Hematopoietic multipotent progenitor cell treated with erythropoietin and hydrocortisone succinate and interleukin-3 and kit ligand, for 4 days (in vitro differentiated cells): ENCODE measurements at regions not wholly inside any gene's neighbourhood (a gene's known extent, or its start where the extent isn't known, plus 50 kb on each side); places are given as distances from the start of the nearest gene placed in this dataset.
A peak's percentile ranks its signal among the peaks of the same experiment; 100 is the strongest.
"Not testable (repeated sequence)": the region's sequence is repeated elsewhere in the genome, so short reads cannot be mapped to it uniquely, and the experiment has no call there.

ENCODE experiments used
- DNase-seq: peaks from one replicate; pipeline ENCODE4 v3.0.0-alpha.2; 2015

GRCh38 chr3:99586701-99587100 is 51.7 kb upstream of the COL8A1 start:
- no peak for DNase-seq

- DNase-seq = no peak
Measured at GRCh38 chr3:99579965-99580364, 58.4 kb upstream of the COL8A1 start.

DNA sequence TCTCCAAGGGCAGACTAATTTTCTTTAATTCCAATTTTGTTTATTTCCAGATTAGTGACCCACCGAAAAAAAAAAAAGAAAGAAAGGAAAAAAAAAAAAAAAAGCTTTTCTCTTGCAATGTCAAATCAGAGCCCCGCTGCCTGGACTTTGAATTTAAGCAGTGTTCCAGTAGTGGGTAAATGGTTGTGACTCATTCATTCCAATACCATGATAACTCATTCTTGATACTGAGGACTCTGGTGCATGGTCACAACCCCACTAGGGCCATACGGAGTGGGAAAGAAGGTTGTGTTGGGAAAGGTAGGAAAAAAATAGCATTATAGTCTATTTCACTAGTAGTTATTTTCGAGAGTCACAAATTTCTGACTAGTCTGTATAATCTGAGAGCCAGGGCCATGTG is 59.1 kb upstream of the COL8A1 start:
- DNase-seq = no peak

GRCh38 chr3:99578339-99578970 is 59.9 kb upstream of the COL8A1 start:
- no peak for DNase-seq

GRCh38 chr3:99576904-99577559 is 61.4 kb upstream of the COL8A1 start:
- no peak for DNase-seq

GRCh38 chr3:99575683-99576082 is 62.7 kb upstream of the COL8A1 start:
- no peak for DNase-seq

- peak; percentile 7 for DNase-seq
Measured at GRCh38 chr3:99570061-99570460, 68.3 kb upstream of the COL8A1 start.

DNA sequence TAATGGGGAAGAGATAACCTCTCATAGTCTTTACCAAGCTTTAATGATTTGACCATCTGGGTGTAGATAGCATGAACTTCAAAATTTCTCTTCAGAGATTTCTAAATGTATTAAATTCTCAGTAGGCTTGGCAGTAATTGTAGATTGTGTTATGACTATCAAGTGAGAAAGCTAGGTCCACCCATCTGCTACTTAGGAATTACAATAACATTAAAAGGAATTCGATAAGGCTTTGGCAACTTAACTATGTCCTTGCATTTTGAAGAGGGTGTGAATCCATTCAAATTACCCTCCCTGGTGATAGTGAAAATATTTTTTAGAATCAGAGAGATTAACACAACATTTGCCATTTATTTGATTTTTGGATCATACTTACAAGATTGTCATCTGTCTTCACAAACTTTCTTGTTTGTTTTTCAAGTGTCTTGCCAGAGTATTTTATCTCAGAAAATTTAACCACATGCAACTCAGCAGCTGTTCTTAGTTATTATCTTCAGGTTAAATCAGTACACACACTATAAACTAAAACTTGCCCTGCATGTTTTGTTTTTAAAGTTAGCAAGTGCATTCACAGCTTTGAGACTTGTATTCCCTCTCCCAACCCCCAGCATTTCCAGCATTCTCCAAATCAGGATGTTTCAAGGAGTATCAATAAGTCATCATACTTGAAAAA is 69.6 kb upstream of the COL8A1 start:
- DNase-seq = no peak

- no peak for DNase-seq
Measured at GRCh38 chr3:99565331-99565730, 73.1 kb upstream of the COL8A1 start.

DNA sequence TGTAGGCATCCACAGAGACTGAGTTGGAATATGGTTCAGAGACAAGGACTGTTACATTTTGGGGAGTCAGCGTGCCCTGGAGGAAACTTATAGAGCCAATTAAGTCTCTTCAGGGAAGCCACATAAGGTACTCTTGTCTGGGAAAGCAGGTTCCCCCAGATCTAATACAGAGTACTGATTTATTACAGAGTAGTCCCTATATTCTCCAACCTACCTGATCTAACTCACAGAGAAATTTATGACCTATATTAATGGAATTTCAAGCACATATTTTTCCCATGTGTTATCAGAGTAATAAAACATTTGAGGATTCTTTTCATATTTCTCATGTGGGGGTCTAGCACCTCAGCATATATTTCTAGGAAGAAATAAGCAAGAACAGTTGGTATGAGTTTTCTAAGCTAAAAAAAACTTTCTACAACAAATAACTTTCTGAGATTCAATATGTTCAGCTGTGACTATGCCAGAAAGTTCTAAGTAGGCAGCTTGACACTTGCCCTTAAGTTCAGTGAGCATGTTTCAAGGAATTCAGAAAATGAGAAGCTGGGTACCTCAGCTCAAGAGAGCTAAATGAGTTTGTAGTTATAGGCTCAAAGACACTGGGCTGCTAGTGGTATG is 75.3 kb upstream of the COL8A1 start:
- no peak for DNase-seq

DNA sequence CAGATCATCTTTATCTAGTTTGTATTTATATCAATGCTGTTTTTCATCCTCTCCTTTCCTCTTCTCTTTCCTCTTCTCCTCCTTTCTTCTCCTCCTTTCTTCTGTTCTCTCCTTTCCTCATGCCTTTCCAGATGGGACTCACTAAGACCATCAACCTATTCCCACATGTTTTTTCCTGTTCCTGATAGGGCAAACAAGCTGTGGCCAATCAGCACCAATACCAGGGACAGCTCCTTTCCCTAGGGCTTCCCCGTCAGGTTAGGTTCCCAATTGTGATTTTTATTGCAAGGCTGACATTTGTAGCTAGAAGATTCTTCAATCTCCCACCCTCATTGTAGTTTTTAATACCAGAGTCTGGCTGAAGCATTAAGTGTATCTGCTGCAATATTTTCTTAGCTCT is 76.3 kb upstream of the COL8A1 start:
- no peak for DNase-seq

DNA sequence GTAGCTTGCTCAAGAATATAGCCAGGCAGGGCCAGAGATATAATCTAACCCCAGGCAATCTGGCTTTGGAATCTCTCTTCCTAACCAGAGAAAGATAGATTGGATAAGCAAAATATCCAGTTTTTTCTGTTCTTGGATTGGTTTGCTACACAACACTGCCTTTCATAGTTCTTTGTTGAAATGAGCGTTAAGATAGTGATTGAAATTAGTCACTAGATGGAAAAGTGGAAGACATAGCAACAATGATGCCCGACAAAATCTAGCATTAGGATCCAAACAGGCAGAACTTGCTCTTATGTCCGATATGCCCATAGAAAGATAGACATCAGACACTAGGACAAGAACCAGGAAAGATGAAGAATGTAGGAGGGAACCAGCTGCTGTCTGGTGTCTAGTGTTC is 77.3 kb upstream of the COL8A1 start:
- no peak for DNase-seq

- no peak for DNase-seq
Measured at GRCh38 chr3:99559196-99559595, 79.2 kb upstream of the COL8A1 start.

DNA sequence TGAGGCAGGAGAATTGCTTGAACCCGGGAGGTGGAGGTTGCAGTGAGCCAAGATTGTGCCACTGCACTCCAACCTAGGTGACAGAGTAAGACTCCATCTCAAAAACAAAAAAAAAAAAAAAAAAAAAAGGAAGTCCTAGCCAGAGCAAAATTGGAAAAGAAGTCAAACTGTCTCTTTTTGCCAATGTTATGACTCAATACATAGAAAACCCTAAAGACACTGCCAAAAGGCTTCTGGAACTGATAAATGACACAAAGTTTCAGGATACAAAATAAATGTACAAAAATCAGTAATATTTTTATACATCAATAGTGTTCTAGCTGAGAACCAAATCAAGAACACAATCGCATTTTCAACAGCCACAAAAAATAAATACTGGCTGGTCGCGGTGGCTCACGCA is 82.5 kb upstream of the COL8A1 start:
- not testable (repeated sequence) for DNase-seq

- no peak for DNase-seq
Measured at GRCh38 chr3:99551520-99551919, 86.9 kb upstream of the COL8A1 start.

DNA sequence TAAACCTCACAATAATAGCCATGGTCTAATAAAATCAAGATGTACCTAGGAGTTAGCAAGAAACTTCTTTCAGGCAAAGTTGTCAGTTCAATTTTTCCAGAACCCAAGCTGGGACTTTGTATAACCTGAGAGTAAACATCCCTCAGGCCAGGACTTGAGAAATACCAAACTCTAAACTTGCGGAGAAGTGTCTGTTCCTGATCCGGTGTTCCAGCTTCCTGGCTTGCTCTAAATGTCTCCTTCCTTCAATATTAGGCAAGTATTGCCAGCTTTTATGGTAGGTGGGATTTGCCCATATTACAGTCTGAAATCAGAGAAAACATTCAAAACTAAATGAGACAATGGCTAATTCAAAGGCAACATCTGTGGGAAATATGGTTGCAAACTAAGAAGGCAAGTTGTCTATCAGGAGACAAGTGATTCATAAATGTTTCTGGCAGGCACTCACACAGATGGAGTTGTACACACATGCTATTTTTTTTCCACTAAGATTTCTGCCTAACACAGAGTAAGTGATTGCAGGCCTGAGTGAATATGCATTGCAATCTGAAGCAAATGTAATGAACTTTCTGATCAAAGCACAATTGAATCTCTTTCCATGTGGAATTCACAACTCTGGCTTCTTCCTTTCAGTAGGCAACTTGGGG is 88.3 kb upstream of the COL8A1 start:
- no peak for DNase-seq

DNA sequence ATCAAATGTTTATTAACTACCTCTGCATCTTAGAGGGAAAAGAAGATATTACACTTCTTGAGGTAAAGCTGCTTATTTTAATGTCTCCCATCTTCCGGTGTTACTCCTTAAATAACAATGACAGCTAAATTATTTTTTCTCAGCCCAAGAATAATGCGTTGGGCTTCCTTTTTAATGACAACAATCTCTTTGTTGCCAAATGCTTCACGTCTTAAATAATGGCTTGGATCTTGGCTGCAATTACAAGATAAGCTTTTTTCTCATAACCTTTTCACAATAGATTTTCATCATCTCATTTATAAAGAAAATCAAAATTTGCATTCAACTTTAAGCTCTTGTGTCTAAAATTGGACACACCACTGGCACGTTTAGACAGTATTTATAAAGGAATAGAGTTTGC is 89.2 kb upstream of the COL8A1 start:
- no peak for DNase-seq

DNA sequence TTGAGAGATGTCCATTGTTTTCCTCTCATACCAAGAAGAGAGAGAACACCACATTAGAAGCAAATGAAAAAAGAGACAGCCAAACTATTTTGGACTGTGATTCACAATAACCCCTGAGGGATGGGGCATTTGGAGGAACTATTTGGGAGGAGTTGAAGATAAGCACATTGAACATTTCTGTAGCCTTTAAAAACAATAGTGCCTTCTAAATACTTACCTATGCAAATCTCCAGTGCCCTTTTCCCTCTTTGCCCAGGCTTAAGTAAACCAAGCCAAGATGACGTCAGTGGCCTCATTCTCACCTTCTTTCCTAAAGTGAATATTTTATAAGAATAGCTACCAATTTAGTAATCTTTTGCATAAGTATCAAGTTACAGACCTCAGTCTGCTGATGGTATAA is 89.7 kb upstream of the COL8A1 start:
- DNase-seq = no peak

DNA sequence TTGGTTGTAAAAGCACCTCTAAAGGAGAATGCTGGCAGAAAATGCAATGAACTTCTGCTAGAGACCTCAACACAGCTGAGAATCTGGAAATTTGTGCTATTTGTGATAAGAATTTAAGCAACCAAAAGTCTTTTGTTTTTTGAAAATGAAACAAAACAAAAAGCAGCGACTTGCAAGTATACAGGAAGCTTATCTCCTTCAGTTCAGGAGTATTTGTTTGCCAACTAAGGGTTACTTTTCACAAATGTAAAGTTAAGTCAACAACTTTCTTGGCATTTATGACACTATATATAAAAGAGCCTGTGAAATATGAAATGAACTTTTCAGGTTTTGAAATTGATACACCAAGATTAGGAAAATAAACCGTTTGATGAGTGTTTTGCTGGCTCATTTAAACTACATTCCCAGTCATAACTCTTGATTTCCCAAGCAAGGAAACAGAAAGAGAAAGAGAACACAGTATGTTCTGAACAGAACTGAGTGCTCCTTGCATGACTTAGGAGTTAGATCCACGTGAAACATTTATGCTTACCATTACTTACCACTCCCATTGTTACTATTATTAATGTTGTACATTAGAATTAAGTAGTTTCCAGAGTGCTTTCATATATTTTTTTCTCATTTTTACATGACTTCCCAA is 92.3 kb upstream of the COL8A1 start:
- no peak for DNase-seq

- peak; percentile 47 for DNase-seq
Measured at GRCh38 chr3:99544786-99545281, 93.6 kb upstream of the COL8A1 start.

- no peak for DNase-seq
Measured at GRCh38 chr3:99543796-99544195, 94.6 kb upstream of the COL8A1 start.

DNA sequence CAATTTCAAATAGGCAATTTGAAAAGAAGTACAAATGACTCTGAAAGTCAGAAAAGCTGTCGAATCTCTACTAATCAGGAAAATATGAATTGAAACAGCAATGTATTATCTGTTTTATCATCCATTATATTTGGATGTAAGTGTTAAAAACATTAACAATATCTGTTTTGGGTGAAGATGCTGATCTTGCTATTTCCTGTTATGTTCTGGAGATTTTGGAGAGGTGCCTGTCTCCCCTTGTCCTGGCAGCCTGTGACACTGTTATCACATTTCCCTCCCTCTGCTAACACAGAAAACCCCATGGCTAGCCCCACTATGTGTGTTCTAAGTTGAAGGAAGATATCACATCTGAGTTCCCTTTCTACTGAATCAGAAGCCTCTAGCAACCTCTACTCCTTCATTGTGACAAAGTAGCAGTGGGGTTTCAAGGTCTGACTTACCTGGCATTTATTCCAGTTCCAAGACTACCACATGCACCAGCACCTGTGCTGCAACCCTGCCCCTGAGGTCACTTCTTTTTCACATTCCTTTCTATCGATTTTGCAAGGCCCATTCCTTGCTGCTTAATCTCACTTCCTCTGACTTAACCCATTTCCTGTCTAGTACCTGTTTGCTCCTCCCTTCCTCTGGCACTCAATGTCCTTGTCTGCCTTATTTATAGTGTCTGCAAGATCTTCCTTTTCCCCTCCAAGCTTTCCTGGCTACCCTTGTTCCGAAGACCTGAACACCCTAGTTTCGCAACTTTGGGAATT is 95.5 kb upstream of the COL8A1 start:
- DNase-seq = no peak
